ENCODE measurements at regions not wholly inside any gene's neighbourhood (a gene's known extent, or its start where the extent isn't known, plus 50 kb on each side); places are given as distances from the start of the nearest gene placed in this dataset.

DNA sequence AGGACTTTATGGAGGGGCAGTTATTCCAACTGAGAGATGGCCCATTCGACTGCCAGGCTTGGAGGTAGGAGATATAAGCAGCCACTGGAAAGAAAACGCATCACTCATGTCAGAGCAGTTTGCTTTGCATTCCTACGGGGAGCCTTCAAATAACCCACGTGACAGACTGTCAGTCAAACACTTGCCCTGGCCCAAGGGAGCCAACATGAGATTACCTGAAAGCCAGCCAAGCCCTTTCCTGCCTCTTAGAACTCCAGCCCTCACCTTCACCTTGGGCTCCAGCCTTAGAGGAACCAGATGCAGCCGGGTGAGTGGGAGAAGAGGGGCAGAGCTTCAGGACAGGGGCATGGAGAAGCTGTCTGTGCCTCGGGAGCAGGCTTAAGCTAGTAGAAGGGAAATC lies 95.3 kb upstream of the CXCL13 start:
- TF ChIP-seq POLR2A (IDR thresholded peaks at IDR 0.05; ENCODE audit: low read depth, low read length), result no peak
- TF ChIP-seq, protein P1, sequence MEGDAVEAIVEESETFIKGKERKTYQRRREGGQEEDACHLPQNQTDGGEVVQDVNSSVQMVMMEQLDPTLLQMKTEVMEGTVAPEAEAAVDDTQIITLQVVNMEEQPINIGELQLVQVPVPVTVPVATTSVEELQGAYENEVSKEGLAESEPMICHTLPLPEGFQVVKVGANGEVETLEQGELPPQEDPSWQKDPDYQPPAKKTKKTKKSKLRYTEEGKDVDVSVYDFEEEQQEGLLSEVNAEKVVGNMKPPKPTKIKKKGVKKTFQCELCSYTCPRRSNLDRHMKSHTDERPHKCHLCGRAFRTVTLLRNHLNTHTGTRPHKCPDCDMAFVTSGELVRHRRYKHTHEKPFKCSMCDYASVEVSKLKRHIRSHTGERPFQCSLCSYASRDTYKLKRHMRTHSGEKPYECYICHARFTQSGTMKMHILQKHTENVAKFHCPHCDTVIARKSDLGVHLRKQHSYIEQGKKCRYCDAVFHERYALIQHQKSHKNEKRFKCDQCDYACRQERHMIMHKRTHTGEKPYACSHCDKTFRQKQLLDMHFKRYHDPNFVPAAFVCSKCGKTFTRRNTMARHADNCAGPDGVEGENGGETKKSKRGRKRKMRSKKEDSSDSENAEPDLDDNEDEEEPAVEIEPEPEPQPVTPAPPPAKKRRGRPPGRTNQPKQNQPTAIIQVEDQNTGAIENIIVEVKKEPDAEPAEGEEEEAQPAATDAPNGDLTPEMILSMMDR (IDR thresholded peaks at IDR 0.05; ENCODE audit: extremely low read depth in 1 of 2, insufficient read depth in 1 of 2, low read depth in 1 of 2, low read length in 2 of 2), result no peak
- no peak for TF ChIP-seq MYC (IDR thresholded peaks at IDR 0.05; ENCODE audit: low read depth, low read length)

Measured in endothelial cell of umbilical vein (primary cell).